Hematopoietic multipotent progenitor cell treated with erythropoietin and hydrocortisone succinate and interleukin-3 and kit ligand, for 4 days (in vitro differentiated cells): ENCODE measurements at regions not wholly inside any gene's neighbourhood (a gene's known extent, or its start where the extent isn't known, plus 50 kb on each side); places are given as distances from the start of the nearest gene placed in this dataset.

ENCODE experiments used
- DNase-seq: peaks from one replicate; pipeline ENCODE4 v3.0.0-alpha.2; 2015

- DNase-seq: no peak
Observed at GRCh38 chr4:41430792-41431191, 107.2 kb upstream of the LIMCH1 start.

- no peak for DNase-seq
Observed at GRCh38 chr4:41431276-41431675, 106.7 kb upstream of the LIMCH1 start.

GRCh38 chr4:41432219-41432618, 105.7 kb upstream of the LIMCH1 start:
- no peak for DNase-seq

- DNase-seq: peak; percentile 35
Observed at GRCh38 chr4:41432881-41433280, 105.1 kb upstream of the LIMCH1 start.

DNA sequence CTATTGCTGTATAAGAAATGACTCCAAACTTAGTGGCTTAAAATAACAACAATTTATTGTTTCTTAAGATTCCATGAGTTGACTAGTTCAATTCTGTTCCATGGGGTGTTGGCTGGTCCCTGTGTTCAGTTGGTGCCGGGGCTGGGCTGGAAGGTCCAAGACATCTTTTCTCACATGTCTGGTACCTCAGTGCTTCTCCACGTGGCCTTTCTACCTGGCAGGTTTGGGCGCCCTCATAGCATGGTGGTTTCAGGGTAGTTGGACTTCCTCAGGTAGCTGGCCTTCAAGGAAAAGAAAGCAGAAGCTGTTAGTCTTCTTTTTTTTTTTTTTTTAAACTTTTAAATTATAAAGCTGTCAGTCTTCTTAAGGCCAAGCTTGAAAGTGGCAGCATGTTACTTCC, 104.6 kb upstream of the LIMCH1 start:
- DNase-seq: no peak

DNA sequence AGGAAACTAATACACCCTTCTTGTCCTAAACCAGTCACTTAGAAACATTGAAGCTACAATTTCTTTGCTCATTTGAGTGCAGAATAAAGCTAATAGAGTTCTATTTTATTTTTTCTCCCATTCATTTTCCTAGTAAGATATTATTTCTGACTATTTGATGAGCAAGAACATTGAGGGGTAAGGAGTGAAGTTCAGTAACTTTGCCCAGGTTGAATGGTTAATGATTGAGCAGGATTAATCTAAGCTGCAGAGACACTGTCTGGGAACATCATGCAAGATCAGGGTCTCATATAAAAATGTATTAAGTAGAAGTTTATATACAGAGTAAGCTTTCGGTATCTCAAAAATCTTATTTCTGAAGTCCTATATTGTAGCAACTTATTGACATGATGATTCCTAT, 102.4 kb upstream of the LIMCH1 start:
- no peak for DNase-seq

DNA sequence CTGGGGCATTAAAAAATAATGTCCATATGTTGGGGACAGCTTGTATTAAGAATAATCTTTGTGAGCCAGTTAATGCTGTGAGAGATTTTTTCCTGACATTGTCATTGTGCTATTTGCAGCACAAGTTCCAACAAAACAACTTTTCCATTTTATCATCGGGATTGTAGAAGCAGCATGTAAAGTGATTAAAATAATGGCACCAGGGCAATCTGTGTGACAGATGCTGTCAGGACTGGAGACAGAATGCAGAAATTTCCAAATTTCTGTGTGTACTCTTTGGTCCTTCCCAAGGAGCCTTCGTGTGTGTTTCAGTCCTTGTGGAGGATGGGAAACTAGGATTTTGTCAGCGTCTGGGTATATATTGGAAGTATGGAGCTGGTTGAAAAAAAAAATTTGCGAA, 101.5 kb upstream of the LIMCH1 start:
- DNase-seq: no peak

DNA sequence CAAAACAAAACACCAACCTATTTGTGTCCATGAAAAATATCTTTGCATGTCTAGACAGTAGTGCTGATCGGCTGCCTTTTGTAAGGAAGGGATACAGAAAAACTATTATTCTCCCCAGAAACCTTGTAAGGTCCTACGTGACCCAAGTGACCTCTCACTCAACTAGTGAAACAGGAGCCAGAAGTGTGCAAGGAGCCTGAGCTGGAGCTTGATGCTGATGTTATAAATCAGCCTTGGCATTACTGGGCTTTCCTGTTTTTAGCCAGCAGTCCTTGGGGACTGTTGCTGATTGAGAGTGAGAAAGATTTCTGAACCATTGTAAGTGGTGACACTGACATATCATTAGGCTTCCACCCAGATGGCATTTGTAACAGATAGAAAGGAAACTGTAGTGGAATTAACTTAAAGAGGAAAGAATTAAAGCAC, 100.8 kb upstream of the LIMCH1 start:
- no peak for DNase-seq

DNA sequence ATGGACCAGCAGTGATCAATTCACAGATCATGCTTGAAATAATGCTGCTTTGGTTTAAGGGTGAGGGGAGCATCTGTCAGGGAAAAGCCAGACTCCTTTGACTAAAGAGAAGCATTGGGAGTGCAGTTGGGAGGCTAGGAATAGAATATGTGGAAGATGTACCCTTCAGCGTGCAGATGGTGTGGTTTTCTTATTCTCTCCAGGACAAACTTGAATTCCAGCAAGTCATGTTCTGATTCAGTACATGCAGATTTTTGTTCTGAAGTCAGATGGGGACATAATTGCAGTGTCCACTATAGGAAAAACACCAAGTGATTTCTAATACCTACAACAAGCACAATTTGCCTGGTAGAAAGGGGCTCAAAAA, 99.0 kb upstream of the LIMCH1 start:
- DNase-seq: no peak

DNA sequence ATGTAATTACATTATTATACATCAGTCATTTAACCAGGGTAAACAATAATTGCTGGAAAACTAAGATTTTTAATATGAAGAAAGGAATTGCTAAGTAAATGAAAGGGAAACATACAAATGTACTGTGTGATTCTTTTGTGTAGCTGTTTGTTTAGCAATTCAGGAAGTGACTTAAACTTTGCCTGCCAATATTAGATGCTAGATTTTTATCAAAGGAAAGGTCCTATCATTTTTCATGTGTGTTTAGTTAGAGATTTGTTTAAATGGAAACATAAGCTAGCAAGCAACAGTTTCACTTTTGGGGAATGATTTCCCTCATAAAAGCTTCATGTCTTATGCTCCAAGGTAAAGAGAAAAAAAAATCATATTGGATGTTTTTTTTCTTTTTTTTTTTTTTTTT, 95.1 kb upstream of the LIMCH1 start:
- DNase-seq: peak; percentile 18

- no peak for DNase-seq
Observed at GRCh38 chr4:41443340-41444079, 94.4 kb upstream of the LIMCH1 start.

DNA sequence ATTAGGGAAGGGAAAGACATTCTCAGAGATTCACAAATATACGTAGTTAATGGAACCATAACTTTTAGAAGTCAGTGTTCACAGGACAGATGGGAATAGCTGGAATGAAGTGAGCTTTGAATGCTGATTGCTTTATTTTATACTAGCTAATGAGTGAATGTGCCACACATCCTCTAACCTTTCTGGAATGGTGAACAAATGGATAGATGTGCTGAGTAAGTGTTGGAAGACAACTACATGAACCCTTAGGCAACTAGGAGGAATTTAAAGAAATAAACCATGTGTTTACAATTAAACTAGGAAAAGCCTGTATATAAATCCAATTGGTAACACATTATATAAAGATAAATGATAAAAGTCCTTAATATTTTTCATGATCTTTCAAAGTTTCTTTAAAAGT, 91.6 kb upstream of the LIMCH1 start:
- no peak for DNase-seq

DNA sequence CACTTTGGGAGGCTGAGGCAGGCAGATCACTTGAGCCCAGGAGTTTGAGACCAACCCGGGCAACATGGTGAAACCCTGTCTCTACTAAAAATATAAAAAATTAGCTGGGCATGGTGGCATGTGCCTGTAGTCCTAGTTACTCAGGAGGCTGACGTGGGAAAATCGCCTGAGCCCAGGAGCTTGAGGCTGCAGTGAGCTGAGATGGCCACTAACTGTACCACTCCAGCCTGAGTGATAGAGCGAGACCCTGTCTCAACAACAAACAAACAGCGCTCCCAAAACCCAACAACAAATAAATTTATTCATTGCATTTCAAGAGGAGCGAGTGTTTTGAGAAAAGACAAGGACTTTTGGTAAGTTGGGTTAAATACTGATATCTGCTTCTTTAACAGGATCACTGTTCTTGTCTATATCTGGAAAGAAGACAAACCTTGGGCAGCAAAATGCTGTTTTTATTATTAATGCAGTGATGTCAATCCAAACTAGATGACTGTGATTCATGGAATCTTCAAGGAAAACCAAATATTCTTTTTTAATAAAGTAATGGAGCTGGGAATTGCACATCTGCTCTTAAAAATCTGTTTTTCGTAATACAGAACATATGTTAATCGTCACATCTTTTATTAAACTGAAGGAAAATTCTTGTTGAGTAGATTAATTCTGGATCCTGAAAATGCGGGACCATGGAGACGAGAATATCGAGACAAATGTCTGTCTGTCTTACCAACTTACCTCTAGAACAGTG, 90.8 kb upstream of the LIMCH1 start:
- no peak for DNase-seq

- no peak for DNase-seq
Observed at GRCh38 chr4:41448934-41449333, 89.0 kb upstream of the LIMCH1 start.

DNA sequence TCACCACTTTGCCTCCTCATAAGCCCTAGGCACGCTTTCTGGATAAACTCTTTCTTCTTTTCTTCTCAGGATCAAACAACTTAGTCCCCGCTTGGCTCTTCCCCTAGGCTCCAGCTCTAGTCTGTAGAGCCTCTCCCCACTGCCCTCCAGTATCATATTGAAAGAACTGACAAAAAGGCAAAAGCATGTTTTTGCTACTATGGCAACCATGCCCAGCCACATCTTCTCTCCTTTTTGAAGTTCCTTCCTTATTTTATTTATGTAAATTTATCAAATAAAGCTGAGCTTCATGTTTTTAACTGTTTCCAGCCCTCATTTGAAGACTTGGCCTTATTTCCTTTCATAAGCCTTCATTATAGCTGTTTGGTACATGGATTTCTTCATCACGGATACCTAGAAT, 86.0 kb upstream of the LIMCH1 start:
- peak; percentile 13 for DNase-seq

GRCh38 chr4:41452484-41453225, 85.3 kb upstream of the LIMCH1 start:
- DNase-seq: no peak

DNA sequence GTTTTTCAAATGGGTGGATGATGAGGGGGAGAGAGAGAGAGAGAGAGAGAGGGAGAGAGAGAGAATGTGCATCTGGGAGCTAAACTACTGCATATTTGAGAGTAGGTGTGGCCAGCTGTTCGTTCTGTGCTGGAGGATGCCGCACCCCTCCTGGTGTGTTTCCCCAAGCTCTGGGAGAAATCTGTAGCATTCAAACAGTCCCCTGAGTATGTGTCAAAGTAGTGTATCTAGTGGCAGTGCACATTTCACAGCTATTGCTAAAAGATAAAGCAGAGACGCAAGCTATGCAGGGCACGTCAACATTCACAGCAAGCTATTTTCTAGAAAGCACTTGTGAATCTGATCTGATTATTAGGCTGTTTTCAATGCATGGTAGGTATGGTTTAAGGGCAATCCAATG, 83.5 kb upstream of the LIMCH1 start:
- DNase-seq: no peak

- DNase-seq: peak; percentile 16
Observed at GRCh38 chr4:41455206-41455605, 82.8 kb upstream of the LIMCH1 start.

- DNase-seq: no peak
Observed at GRCh38 chr4:41456559-41457101, 81.3 kb upstream of the LIMCH1 start.

GRCh38 chr4:41458689-41459088, 79.3 kb upstream of the LIMCH1 start:
- peak; percentile 8 for DNase-seq

DNA sequence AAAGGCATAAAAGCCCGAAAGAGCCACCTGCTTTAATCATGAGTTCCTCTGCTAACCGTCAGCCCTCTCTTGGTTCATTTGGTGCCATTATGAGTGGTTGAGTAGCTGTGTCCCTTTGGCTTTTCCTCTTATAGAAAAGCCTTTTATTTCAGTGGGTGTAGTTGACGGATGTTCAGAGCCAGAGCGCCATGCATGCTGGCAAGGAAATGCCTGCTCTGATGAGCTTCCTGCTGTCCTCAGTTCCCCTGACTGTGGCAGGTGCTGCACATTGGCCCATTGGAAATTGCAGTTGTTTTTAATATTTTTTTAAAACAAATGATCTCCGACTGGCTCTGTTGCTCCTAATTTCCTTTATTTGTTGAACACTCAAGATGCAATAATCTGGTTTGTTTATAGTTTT, 77.3 kb upstream of the LIMCH1 start:
- DNase-seq: no peak

DNA sequence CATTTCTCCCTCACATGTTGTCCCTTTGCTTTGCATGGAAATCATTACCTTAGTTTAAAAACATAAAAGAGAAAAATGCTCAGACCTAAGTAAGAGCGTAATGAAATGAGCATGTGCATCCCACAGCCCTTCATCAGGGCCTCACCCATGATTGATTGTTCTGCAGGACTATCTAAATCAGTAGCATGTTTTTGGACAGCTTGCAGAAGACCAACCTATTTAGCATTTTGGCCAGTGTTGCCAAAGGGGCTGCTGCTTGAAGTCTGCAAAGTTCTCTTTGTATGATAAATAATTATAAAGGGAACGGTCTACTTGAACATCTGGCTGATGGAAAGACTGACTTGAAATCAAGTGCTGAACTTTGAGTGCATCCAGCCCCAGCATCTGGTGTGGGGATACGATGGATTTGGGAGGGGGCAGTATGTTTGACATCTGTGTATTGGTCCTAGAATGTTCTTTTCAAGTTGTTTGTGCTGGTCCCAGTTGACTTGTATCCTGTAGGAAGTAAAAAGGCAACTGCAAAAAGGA, 76.1 kb upstream of the LIMCH1 start:
- DNase-seq: no peak

GRCh38 chr4:41465146-41465761, 72.7 kb upstream of the LIMCH1 start:
- DNase-seq: no peak
